IPS-NIHi11 (cell line): ENCODE measurements at regions not wholly inside any gene's neighbourhood (a gene's known extent, or its start where the extent isn't known, plus 50 kb on each side); places are given as distances from the start of the nearest gene placed in this dataset.
A peak's percentile ranks its signal among the peaks of the same experiment; 100 is the strongest.

Source experiments
- DNase-seq: peaks from one replicate; pipeline ENCODE4 v3.0.0; 2012; ENCODE audit warnings: mixed read lengths, low spot score

GRCh38 chr14:87725318-87725717 is 267.7 kb downstream of the GALC start:
- no peak for DNase-seq

GRCh38 chr14:87712396-87713090 is 280.4 kb downstream of the GALC start:
- DNase-seq = peak; percentile 37

- no peak for DNase-seq
Measured at GRCh38 chr14:87705439-87705896, 287.5 kb downstream of the GALC start.

GRCh38 chr14:87698481-87698880 is 294.5 kb downstream of the GALC start:
- no peak for DNase-seq

- no peak for DNase-seq
Measured at GRCh38 chr14:87696485-87696884, 296.5 kb downstream of the GALC start.

- no peak for DNase-seq
Measured at GRCh38 chr14:87691042-87691881, 301.7 kb downstream of the GALC start.

GRCh38 chr14:87690076-87690613 is 302.8 kb downstream of the GALC start:
- peak; percentile 34 for DNase-seq

GRCh38 chr14:87688524-87688923 is 304.5 kb downstream of the GALC start:
- no peak for DNase-seq

- no peak for DNase-seq
Measured at GRCh38 chr14:87687420-87687819, 305.6 kb downstream of the GALC start.

- no peak for DNase-seq
Measured at GRCh38 chr14:87686746-87687145, 306.2 kb downstream of the GALC start.

- DNase-seq = no peak
Measured at GRCh38 chr14:87679866-87680265, 313.1 kb downstream of the GALC start.

GRCh38 chr14:87678624-87679023 is 314.4 kb downstream of the GALC start:
- DNase-seq = no peak

- DNase-seq = no peak
Measured at GRCh38 chr14:87676814-87677437, 316.1 kb downstream of the GALC start.

GRCh38 chr14:87667659-87668058 is 325.3 kb downstream of the GALC start:
- DNase-seq = no peak

- DNase-seq = no peak
Measured at GRCh38 chr14:87656315-87656714, 336.7 kb downstream of the GALC start.

- no peak for DNase-seq
Measured at GRCh38 chr14:87652278-87652677, 340.7 kb downstream of the GALC start.

GRCh38 chr14:87644689-87645088 is 348.3 kb downstream of the GALC start:
- no peak for DNase-seq

GRCh38 chr14:87643005-87643404 is 350.0 kb downstream of the GALC start:
- no peak for DNase-seq

GRCh38 chr14:87640553-87640952 is 352.4 kb downstream of the GALC start:
- no peak for DNase-seq

- no peak for DNase-seq
Measured at GRCh38 chr14:87638196-87638595, 354.8 kb downstream of the GALC start.

- DNase-seq = no peak
Measured at GRCh38 chr14:87635442-87635841, 357.5 kb downstream of the GALC start.

GRCh38 chr14:87632796-87633195 is 360.2 kb downstream of the GALC start:
- DNase-seq = no peak

GRCh38 chr14:87630846-87631245 is 362.1 kb downstream of the GALC start:
- DNase-seq = no peak
